ENCODE measurements at regions not wholly inside any gene's neighbourhood (a gene's known extent, or its start where the extent isn't known, plus 50 kb on each side); places are given as distances from the start of the nearest gene placed in this dataset.

- TF ChIP-seq, protein P1, sequence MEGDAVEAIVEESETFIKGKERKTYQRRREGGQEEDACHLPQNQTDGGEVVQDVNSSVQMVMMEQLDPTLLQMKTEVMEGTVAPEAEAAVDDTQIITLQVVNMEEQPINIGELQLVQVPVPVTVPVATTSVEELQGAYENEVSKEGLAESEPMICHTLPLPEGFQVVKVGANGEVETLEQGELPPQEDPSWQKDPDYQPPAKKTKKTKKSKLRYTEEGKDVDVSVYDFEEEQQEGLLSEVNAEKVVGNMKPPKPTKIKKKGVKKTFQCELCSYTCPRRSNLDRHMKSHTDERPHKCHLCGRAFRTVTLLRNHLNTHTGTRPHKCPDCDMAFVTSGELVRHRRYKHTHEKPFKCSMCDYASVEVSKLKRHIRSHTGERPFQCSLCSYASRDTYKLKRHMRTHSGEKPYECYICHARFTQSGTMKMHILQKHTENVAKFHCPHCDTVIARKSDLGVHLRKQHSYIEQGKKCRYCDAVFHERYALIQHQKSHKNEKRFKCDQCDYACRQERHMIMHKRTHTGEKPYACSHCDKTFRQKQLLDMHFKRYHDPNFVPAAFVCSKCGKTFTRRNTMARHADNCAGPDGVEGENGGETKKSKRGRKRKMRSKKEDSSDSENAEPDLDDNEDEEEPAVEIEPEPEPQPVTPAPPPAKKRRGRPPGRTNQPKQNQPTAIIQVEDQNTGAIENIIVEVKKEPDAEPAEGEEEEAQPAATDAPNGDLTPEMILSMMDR (IDR thresholded peaks at IDR 0.05): no peak
- H3K36me3 ChIP-seq: no peaks in the 10 kb centered on the region
- no peaks in the 10 kb centered on the region for H3K27me3 ChIP-seq
- H3K4me3 ChIP-seq: no peak overlapping the region
- DNase-seq (peak; percentile 49), ATAC-seq (peak; percentile 60)
- no peaks in the 10 kb centered on the region for H3K4me1 ChIP-seq
- intact Hi-C loops (cut with DNase I): no loop called here
- H3K9me3 ChIP-seq: no peaks in the 10 kb centered on the region
- H3K27ac ChIP-seq: no peak overlapping the region
These were observed 747.8 kb upstream of the GBE1 start for GRCh38 chr3:82509106-82509842.

DNA sequence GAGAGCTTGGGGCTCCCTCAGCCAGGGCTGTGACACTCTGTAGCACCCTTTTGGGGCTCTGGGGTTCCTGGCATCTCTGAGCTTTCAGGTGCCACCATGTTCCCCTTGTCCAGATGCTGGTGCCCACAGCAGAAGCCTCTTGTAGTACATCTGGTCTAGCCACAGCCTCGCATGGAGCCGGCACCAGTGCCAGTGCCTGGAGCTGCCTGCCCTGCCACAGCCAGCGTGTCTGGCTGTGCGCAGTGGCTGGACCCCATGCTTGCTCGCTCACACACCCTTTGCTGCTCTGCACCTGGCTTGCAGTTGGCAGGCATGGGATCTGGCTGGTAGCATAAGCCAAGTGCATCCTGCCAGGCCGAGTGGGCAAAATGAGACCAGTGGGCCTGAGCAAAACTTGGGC, 744.8 kb upstream of the GBE1 start:
- Histone ChIP-seq H3K4me3 (no peak overlapping the region), H3K27me3 (no peaks in the 10 kb centered on the region), H3K36me3 (no peaks in the 10 kb centered on the region), H3K27ac (no peak overlapping the region), H3K9me3 (no peaks in the 10 kb centered on the region), H3K4me1 (no peaks in the 10 kb centered on the region)
- intact Hi-C loops (cut with DNase I): no loop called here
- ATAC-seq (peak; percentile 21), DNase-seq (peak; percentile 55)
- TF ChIP-seq, protein P1 (IDR thresholded peaks at IDR 0.05): no peak

DNA sequence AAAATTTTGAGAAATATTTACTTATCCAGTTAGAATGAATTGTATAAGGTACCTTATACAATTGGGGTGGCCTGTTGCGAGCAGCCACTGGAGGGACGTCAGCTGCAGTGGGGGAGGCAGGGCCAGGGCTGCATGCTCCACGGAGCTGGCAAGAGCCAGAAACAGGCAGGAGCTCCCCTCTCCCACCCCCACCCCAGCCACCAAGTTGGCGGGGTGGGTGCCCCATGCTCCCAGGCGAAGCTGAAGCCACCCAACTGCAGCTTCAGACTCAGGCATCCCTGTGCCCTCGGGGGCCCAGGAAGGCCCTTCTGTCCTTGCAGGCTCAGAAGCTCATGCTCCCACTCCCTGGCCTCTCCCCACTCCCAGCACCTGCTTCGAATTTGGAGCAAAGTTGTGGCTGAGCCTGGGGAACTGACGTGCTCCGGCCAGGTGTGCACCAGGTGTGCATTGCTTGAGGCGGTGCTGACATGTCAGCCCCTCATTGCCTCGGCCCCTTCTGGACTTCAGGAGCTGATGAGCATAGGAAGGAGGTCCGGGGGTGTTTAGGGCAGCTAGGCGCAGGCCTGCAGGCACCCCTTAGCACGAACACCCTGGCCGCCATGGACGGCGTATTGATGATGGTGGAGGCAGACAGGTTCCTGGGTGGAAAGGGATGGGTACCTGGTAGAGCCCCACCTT, 743.8 kb upstream of the GBE1 start:
- ATAC-seq: no peak
- Histone ChIP-seq H3K9me3 (no peaks in the 10 kb centered on the region), H3K27me3 (no peaks in the 10 kb centered on the region), H3K4me3 (no peak overlapping the region), H3K4me1 (no peaks in the 10 kb centered on the region), H3K27ac (no peak overlapping the region), H3K36me3 (no peaks in the 10 kb centered on the region)
- TF ChIP-seq, protein P1 (IDR thresholded peaks at IDR 0.05): no peak
- no peak for DNase-seq
- intact Hi-C loops (cut with DNase I): no loop called here

DNA sequence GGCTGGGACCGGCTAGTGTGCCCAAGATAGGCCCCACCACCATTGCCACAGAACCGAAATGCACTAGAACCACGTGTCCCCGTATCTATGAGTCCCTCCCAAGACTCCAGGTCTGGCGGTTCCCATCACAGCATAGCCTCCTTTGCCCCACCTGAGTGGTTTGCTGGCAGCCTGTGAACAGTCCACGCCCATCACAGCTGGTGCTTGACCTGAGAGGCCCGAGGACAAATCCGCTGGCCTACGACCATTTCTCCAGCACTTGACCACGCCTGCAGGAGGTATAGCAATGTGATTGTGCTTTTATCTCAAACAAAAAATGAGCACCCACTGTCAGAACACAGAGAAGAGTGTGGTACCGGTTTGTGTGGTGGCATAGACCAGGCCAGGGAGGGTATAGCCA, 736.7 kb upstream of the GBE1 start:
- Histone ChIP-seq H3K27ac (no peak overlapping the region), H3K36me3 (no peaks in the 10 kb centered on the region), H3K27me3 (no peaks in the 10 kb centered on the region), H3K9me3 (no peaks in the 10 kb centered on the region), H3K4me1 (no peaks in the 10 kb centered on the region), H3K4me3 (no peak overlapping the region)
- DNase-seq (peak; percentile 45), ATAC-seq (no peak)
- TF ChIP-seq, protein P1 (IDR thresholded peaks at IDR 0.05): no peak
- intact Hi-C loops (cut with DNase I): no loop called here

DNA sequence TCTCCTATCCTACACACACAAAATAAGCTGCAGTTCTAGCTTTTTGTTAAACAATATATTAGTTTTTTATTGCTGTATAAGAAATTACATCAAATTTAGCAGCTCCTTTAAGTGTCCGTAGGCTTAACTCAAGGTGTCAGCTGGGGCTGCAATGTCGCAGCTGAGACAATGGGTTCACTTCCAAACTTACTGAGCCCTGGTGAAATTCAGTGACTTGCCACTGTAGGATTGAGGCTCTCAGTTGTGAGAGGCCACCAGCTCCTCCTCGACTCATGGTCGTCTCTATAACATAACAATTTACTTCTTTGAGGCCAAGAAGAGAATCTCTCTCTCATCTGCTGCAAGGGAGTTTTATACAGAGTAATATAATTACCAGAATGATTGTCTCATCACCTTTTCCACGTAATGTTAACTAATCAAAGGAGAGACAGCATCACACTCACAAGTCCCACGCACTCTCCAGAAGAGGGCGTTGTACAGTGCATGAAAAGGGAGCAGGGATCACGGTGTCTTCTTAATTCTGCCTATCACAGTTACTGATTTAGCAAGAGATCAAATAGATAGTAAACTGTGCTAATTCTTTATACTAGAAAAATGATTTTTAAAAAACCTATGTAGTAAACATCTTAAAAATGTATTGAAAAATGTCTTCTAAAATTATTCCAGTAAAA, 735.6 kb upstream of the GBE1 start:
- TF ChIP-seq, protein P1 (IDR thresholded peaks at IDR 0.05): peak; percentile 8
- no peak for ATAC-seq

More for the DNA sequence above, 735.6 kb upstream of the GBE1 start:
- H3K27ac ChIP-seq: no peak overlapping the region
- no peak for DNase-seq
- H3K4me3 ChIP-seq: no peak overlapping the region
- intact Hi-C loops (cut with DNase I): no loop called here
- H3K27me3 ChIP-seq: no peaks in the 10 kb centered on the region
- H3K36me3 ChIP-seq: no peaks in the 10 kb centered on the region
- no peaks in the 10 kb centered on the region for H3K4me1 ChIP-seq
- no peaks in the 10 kb centered on the region for H3K9me3 ChIP-seq
